ENCODE measurements at regions not wholly inside any gene's neighbourhood (a gene's known extent, or its start where the extent isn't known, plus 50 kb on each side); places are given as distances from the start of the nearest gene placed in this dataset.
A peak's percentile ranks its signal among the peaks of the same experiment; 100 is the strongest.

GRCh38 chr6:40082278-40083043, 148.2 kb upstream of the MOCS1 start:
- Histone ChIP-seq H3K4me1 (ENCODE audit: control insufficient read depth, extremely low read depth, insufficient read depth, low read length) (peaks cover 4% of the 10 kb centered on the region), H2AFZ (ENCODE audit: control insufficient read depth, low read length) (no peak overlapping the region), H3K27ac (ENCODE audit: control insufficient read depth, insufficient read depth, low read length) (no peak overlapping the region), H3K4me3 (ENCODE audit: control insufficient read depth in 2 of 3, extremely low read depth in 1 of 3, insufficient read depth in 2 of 3, low read depth in 1 of 3, low read length in 3 of 3) (no peak overlapping the region), H3K9me1 (ENCODE audit: control insufficient read depth, extremely low read depth, insufficient read depth, low read length) (no peaks in the 10 kb centered on the region), H3K36me3 (ENCODE audit: control insufficient read depth in 2 of 2, extremely low read depth in 1 of 2, insufficient read depth in 2 of 2, low read length in 2 of 2) (no peaks in the 10 kb centered on the region), H4K20me1 (ENCODE audit: control insufficient read depth, extremely low read depth, insufficient read depth, low read length) (no peaks in the 10 kb centered on the region), H3K9ac (ENCODE audit: control insufficient read depth, extremely low read depth, insufficient read depth, low read length) (no peak overlapping the region), H3K9me3 (ENCODE audit: control insufficient read depth, low read depth, low read length) (no peaks in the 10 kb centered on the region), H3K27me3 (ENCODE audit: control insufficient read depth, extremely low read depth, insufficient read depth, low read length) (peaks cover 4% of the 10 kb centered on the region), H3K79me2 (ENCODE audit: control insufficient read depth, insufficient read depth, low read length) (no peaks in the 10 kb centered on the region), H3K4me2 (ENCODE audit: control insufficient read depth, extremely low read depth, insufficient read depth, low read depth, low read length) (no peak overlapping the region)
- no peak for TF ChIP-seq CTCF (optimal IDR thresholded peaks at IDR 0.05 in 1 of 3, IDR thresholded peaks at IDR 0.05 in 1 of 3, conservative IDR thresholded peaks at IDR 0.05 in 1 of 3; ENCODE audit: extremely low read depth in 1 of 3, insufficient read depth in 2 of 3, low read length in 3 of 3)
- TF ChIP-seq EZH2 (IDR thresholded peaks at IDR 0.05; ENCODE audit: low read length), result no peak
- dilution Hi-C loops (cut with MboI; ENCODE audit: extremely low pct_ligation_motif_present, low sequenced_read_pairs), result no loop called here
- DNase-seq (ENCODE audit: low read depth, low spot score), result no peak
- FAIRE-seq, result no peak

GRCh38 chr6:40077736-40078135, 143.5 kb upstream of the MOCS1 start:
- no peak for DNase-seq (ENCODE audit: low read depth, low spot score)
- no peak for TF ChIP-seq CTCF (optimal IDR thresholded peaks at IDR 0.05 in 1 of 3, IDR thresholded peaks at IDR 0.05 in 1 of 3, conservative IDR thresholded peaks at IDR 0.05 in 1 of 3; ENCODE audit: extremely low read depth in 1 of 3, insufficient read depth in 2 of 3, low read length in 3 of 3)
- TF ChIP-seq EZH2 (IDR thresholded peaks at IDR 0.05; ENCODE audit: low read length), result no peak
- no peaks in the 10 kb centered on the region for H4K20me1 ChIP-seq (ENCODE audit: control insufficient read depth, extremely low read depth, insufficient read depth, low read length)
- H3K27ac ChIP-seq (ENCODE audit: control insufficient read depth, insufficient read depth, low read length), result no peak overlapping the region
- no peak overlapping the region for H3K9ac ChIP-seq (ENCODE audit: control insufficient read depth, extremely low read depth, insufficient read depth, low read length)
- peaks cover 34% of the 10 kb centered on the region for H3K4me1 ChIP-seq (ENCODE audit: control insufficient read depth, extremely low read depth, insufficient read depth, low read length)
- peaks cover 4% of the 10 kb centered on the region for H3K27me3 ChIP-seq (ENCODE audit: control insufficient read depth, extremely low read depth, insufficient read depth, low read length)
- dilution Hi-C loops (cut with MboI; ENCODE audit: extremely low pct_ligation_motif_present, low sequenced_read_pairs), result no loop called here
- peak; percentile 78 for FAIRE-seq
- H3K36me3 ChIP-seq (ENCODE audit: control insufficient read depth in 2 of 2, extremely low read depth in 1 of 2, insufficient read depth in 2 of 2, low read length in 2 of 2), result no peaks in the 10 kb centered on the region
- no peaks in the 10 kb centered on the region for H3K79me2 ChIP-seq (ENCODE audit: control insufficient read depth, insufficient read depth, low read length)
- H3K9me3 ChIP-seq (ENCODE audit: control insufficient read depth, low read depth, low read length), result no peaks in the 10 kb centered on the region
- H3K4me2 ChIP-seq (ENCODE audit: control insufficient read depth, extremely low read depth, insufficient read depth, low read depth, low read length), result peak overlapping the region; percentile 17
- H2AFZ ChIP-seq (ENCODE audit: control insufficient read depth, low read length), result no peak overlapping the region
- H3K9me1 ChIP-seq (ENCODE audit: control insufficient read depth, extremely low read depth, insufficient read depth, low read length), result no peaks in the 10 kb centered on the region
- no peak overlapping the region for H3K4me3 ChIP-seq (ENCODE audit: control insufficient read depth in 2 of 3, extremely low read depth in 1 of 3, insufficient read depth in 2 of 3, low read depth in 1 of 3, low read length in 3 of 3)

Measured in keratinocyte (primary cell).